GM21515 (cell line): ENCODE measurements at regions not wholly inside any gene's neighbourhood (a gene's known extent, or its start where the extent isn't known, plus 50 kb on each side); places are given as distances from the start of the nearest gene placed in this dataset.

Source experiments
- ATAC-seq: cut with Tn5 transposase; IDR thresholded peaks from one replicate; pipeline ENCODE4 v1.9.1; 2021; ENCODE audit not compliant: unreplicated experiment

DNA sequence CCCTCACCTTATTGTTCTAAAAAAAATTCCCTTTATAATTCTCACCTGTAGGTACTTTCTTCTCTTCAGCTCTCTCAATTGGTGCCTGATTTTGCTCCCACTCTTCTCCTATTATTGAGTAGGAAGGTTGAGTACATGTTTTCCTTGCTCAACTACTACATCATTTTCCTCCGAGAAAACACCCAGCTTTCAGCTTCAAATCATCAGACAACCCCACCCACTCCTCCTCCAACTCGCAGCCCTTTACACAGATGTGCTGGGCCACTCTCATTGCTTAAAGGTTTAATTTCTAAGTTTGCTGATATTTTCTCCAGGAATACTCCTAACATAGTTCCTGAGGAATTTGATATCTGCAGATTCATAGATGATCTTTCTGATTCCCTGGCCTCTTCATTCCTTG lies 734.4 kb upstream of the ZEB2 start:
- no peak for ATAC-seq

DNA sequence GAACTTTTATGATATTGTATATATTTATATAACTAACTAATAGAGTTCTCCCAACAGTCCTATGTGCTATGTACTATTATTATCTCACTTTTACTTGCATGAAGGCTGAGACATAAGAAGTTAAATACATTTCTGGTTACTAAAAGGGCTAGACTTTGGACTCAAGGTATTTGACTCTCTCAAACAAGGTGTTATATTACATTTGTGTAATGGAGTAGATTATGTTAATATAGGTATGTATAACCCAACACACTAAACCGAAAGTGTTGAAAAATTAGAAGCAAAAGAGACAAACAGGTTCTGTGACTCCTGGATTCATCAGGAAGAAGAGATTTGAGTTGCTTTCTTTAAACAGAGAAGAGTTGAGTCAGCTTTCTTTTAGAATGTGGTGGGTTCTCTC lies 733.6 kb upstream of the ZEB2 start:
- no peak for ATAC-seq

GRCh38 chr2:145245268-145245870 lies 725.5 kb upstream of the ZEB2 start:
- ATAC-seq = no peak

DNA sequence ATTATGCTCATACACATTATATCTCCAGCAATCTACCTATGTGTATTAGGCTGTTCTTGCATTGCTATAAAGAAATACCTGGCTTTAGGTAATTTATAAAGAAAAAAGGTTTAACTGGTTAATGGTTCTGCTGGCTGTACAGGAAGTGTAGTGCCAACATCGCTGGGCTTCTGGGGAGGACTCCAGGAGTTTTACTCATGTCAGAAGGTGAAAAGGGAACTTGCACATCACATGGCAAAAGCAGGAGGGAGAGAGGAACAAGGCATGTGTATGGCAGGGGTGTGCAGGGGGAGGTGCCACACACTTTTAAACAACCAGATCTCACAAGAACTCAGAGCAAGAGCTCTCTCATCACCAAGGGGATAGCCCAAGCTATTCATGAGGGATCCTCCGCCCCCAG lies 715.4 kb upstream of the ZEB2 start:
- no peak for ATAC-seq

DNA sequence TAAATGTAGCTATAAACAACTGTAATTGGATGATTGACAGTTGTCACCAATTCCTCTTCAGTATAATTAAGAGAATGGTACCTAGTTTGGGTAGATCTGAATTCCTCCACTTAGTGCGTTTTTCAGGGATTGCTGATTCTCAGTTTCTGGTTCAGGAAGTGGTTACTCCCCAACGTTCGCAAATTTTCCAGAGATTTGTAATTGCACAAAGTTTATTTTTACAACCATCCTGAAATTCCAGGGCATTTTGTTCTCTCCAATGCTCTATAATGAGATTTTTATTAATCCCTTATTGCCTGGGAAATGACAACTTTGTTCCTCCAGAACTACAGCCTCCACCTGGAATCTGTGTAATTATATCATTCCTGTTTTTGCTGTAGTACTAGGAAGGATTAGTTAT lies 710.6 kb upstream of the ZEB2 start:
- ATAC-seq = no peak

GRCh38 chr2:145228506-145228905 lies 708.6 kb upstream of the ZEB2 start:
- ATAC-seq = no peak

DNA sequence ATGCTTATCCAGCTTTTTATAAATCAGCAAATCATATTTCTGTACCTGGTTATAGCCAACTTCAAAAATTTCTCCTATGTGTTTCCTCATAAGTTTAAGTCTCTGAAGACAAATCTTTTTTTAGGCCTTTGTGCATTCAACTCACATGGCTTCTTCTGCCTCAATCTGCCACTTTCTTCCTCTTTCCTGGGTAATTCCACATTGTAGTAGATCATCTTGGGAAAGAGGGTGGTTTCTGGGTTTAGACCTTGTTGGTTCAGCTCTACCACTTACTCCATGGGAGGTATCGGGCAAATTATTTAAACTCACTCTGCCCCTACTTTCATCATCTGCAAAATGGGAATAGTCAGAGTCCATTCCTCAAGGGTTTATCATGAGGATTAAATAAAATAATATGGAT lies 707.0 kb upstream of the ZEB2 start:
- ATAC-seq = no peak

DNA sequence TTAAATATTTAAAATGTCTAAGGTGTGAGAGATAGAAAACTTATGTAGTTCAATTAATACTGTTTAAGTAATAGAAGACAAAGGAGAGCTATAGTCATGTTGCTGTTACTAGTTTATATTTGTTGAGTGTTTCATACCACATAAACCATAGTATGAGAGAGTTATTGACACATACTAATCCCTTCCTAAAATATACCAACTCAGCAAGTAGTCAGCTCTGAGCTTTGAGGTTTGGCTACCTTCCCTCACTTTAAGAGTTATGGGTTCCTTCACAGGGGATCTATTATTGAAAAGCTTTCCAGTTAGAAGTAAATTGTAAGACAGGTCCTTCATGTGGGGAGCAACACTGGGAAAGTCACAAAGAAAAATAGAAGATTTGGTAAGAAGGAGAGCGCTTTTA lies 701.6 kb upstream of the ZEB2 start:
- ATAC-seq = no peak

DNA sequence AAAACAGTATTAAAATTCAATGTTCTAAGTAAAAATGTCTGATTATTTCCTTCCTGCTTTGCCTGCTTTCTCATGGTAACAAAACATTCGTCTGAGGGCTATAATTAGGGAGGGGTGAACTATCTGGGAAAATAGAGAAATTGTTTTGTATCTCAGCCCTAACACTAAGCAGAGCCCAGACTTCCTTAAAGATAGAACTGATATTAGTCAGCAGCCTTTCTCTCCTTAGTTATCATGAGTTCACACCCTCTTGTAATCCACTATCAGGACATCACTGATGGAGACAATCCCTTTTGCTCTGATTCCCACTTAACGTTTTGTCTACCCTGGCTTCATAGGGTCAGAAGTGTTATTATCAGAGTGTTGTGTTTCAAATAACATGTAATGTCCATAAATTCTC lies 701.1 kb upstream of the ZEB2 start:
- ATAC-seq = no peak

GRCh38 chr2:145220496-145220895 lies 700.6 kb upstream of the ZEB2 start:
- no peak for ATAC-seq

DNA sequence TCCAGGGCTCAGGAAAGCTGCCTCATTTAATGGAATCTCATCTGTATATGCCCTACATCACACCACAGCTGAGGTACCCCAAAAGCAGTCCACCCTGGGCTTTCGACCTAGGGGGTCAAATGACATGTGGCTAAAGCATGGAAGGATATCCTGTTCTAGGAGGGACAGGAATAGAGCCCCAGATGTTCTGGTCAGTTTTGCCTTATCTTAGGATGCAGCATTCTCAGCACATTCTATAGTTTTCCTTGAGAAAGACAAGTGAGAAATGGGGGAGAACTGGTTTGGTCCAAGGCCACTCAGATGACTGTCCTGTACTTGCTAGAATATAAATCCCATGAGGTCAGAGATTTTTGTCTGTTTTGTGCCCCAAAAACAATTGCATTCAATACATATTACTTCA lies 688.0 kb upstream of the ZEB2 start:
- ATAC-seq = no peak

DNA sequence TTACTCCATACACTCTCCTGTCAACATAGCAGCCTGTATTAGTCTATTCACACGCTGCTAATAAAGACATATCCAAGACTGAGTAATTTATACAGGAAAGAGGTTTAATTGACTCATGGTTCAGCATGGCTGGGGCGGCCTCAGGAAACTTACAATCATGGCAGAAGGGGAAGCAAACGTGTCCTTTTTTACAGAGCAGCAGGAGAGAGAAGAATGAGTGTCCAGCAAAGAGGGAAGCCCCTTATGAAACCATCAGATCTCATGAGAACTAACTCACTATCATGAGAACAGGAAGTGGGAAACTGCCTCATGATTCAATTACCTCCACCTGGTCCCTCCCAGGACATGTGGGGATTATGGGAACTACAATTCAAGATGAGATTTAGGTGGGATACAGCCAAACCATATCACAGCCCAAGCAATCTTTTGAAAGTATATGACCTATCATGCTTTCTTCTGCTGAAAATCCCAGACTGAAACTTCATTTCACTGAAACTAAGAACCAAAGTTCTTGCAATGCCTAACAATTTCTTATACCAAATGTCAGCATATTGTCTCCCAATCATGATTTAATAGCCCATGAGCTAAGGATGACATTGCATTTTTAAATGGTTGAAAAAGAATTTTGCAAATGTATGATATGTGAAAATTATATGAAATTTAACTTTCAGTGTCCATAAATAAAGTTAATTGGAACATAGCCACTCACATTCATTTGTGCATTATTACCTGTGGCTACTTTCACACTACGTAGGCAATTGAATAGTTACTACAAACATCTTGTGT lies 686.8 kb upstream of the ZEB2 start:
- ATAC-seq = no peak

DNA sequence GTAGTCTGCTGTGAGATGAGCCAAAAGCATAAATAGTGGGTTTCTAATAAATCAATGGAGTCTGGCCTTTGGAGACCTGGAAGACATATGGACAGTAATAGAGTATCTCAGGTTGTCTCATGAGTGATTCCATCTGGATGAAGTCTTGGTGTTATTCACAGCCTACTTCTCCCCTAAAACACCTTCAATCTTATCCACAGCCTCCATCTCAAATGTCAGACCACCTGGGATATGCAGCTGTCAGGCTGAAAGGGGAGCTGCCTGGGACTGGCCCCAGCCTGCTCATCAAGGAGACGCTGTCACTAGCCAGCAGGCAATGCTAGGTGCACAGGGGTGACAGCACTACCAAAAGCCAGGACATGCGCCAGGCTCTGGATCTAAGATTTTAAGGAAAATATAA lies 684.0 kb upstream of the ZEB2 start:
- ATAC-seq = no peak

DNA sequence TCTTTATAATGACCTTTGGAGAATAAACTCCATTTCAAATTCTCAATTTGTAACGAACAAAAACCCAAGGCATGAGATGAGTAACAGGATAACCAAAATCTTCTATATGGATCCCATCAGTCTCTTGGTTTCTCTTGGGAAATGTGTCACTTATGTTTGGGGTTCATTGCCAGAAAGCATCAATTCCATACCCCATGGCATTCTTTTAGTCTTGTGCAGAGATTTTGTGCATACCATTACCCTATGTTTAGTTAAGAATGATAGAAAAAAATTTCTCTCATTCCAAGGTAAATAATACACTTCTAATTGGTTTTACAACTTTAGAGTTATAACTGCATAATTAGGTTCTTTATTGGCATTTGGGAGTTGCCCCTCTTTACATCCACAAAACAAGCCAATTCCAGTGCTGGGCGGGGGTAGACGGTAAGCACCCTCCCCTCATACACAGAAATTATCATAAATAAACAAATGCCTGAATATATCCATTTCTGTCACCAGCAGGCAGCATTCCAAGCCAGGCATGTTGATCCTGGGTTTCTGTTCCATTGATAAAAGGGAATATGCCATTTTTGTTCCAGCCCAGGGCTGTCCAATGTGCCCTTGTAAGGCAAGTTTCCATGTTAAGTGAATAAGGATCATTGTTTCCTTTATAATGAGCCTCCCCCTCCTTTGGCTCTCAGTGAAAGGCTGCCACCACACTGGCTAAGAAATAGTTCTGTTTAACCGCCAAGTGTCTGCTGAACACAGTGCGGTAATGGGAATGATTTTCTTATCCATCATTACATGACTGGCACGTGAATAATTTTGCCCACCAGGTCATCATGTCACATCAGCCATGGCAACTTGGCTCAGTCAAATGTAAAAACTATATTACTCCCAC lies 680.1 kb upstream of the ZEB2 start:
- ATAC-seq = no peak

DNA sequence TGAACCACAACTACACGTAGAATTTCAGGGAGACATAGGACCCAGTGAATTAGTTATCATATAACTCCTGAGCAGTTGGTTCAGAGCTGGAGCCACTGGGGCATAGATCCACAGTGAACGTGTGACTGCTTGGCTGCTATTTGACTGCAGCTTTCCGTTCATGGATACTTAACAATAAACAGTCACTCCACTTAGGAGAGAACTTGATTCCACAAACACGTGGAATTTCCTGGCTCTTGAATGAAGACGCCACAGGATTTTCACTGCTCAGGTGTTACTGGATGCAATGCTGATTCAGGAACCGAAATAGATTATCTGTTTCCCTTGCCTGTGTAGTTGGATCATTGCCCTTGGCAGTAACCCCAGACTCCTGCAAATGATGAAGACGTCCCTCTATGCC lies 679.1 kb upstream of the ZEB2 start:
- no peak for ATAC-seq

- no peak for ATAC-seq
Measured at GRCh38 chr2:145198555-145198954, 678.6 kb upstream of the ZEB2 start.

DNA sequence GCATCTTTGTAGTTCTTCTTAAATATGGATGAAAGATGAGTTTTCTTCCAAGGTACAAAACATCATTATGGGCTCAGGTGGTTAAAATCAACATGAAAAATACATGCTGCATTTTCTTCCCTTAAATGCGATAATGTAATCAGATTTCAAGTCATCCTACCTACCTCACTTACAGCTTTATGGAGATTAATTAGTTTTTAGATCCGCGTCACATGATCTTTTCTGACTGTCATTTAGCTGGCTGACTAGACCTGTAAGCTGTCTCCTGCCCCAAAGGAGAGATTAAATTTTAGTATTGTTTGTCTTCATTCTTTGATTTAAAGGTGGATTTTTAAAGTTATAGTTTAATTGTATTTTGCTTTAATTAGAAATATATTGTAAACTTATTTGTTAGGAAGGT lies 678.0 kb upstream of the ZEB2 start:
- ATAC-seq = no peak

DNA sequence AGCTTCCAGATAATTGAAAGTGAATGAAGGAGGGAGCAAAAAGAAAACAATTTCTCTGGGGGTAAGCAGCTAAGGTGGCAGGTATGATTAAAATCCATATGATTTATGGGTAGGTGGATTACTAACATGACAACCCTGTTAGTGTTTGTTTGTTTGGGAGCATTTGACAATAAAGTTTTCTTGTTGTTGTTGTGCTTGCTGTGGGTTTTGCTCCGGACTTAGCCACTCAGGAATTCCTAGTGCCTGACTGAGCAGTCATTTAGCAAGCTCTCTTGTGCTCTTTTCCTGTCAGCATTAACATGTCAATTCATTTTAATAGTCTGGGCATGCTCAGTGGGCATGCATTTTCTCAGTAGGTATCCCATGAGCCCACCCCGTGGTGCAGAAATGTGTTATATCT lies 674.8 kb upstream of the ZEB2 start:
- ATAC-seq = no peak

- ATAC-seq = no peak
Measured at GRCh38 chr2:145190031-145190703, 670.2 kb upstream of the ZEB2 start.

DNA sequence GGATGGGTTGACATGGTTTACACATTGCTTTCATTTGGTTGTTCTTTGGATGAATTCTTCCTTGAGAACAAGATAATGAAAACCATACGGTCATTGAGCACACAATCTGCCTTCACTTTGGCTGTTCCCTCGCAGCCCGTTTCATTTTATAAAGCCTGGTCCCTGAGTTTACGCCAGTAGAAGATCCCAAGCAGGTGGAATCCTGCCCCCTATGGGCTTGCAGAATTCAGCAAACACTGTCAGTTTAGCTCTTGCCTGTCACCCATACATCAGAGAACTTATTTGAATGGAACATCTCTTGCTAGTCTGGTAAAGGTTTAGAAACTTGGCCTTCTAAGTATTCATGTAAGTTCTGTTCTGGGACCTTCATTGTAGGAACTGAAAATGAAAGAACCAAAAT lies 666.4 kb upstream of the ZEB2 start:
- no peak for ATAC-seq

DNA sequence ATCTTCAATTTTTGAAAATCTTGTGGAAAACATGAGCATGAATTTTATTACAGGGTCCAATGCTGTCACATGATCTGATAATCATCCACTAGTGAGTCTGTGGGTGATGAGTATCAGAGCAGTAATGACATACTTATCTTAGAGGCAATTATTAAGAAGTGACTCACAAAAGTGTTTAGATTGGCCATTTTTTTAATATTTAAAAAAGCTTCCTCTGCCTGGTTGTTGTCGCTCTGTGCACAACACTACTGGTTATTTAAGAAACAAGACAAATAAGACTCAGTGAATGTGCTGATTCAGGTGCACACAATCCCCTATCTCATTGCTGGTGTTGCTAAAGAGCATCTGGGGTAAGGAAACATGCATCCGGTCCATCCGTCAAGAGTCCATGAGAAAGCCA lies 665.8 kb upstream of the ZEB2 start:
- ATAC-seq = no peak
